H1 (cell line): ENCODE measurements at regions not wholly inside any gene's neighbourhood (a gene's known extent, or its start where the extent isn't known, plus 50 kb on each side); places are given as distances from the start of the nearest gene placed in this dataset.

Experiments
- CTCF ChIA-PET: fragments of 300-600 bp; sonication (Branson Sonifier 250); formaldehyde crosslinking; loops from one replicate; lab custom pipeline; 2021; ENCODE audit not compliant: partially characterized antibody; lab: Charles Lee
- POLR2A ChIA-PET: fragments of 300-600 bp; sonication (Branson Sonifier 250); formaldehyde crosslinking; loops from one replicate; lab custom pipeline; 2021; ENCODE audit warnings: inconsistent platforms; ENCODE audit not compliant: partially characterized antibody; lab: Charles Lee
- DNase-seq, 2 experiments: peaks; one replicate each; pipeline versions ENCODE4 v3.0.0 to v3.0.0-alpha.2; 2010 to 2022; ENCODE audit warnings: low spot score in 2 of 2, low read depth in 1 of 2, mixed read lengths in 1 of 2
- FAIRE-seq: peaks from 2 replicates; lab custom pipeline; 2011; peaks lifted over from hg19 to GRCh38; lab: Jason Lieb, UNC
- H2AFZ ChIP-seq: 2 replicates; pipeline ENCODE4 v1.8.1; 2012; ENCODE audit warnings: low read length, inconsistent platforms
- H2AK5ac ChIP-seq: 2 replicates; pipeline ENCODE4 v1.6.1; 2013; ENCODE audit warnings: low read depth, low read length
- H2BK120ac ChIP-seq: replicated peaks from 2 replicates; pipeline ENCODE3; 2013; ENCODE audit warnings: low read depth, low read length, inconsistent platforms
- H2BK12ac ChIP-seq: 2 replicates; pipeline ENCODE4 v1.6.1; 2013; ENCODE audit warnings: low read depth, low read length
- H2BK15ac ChIP-seq: 2 replicates; pipeline ENCODE4 v1.6.1; 2013; ENCODE audit warnings: low read length
- H2BK20ac ChIP-seq: 2 replicates; pipeline ENCODE4 v1.6.1; 2013; ENCODE audit warnings: low read length
- H2BK5ac ChIP-seq: 2 replicates; pipeline ENCODE4 v1.6.1; 2013; ENCODE audit warnings: low read depth, low read length
- H3K14ac ChIP-seq: 2 replicates; pipeline ENCODE4 v1.6.1; 2013; ENCODE audit warnings: inconsistent platforms; ENCODE audit not compliant: insufficient read length
- H3K18ac ChIP-seq: 2 replicates; pipeline ENCODE4 v1.6.1; 2013; ENCODE audit warnings: low read length; ENCODE audit errors: extremely low read depth
- H3K23ac ChIP-seq: 2 replicates; pipeline ENCODE4 v1.6.1; 2013; ENCODE audit warnings: inconsistent platforms; ENCODE audit not compliant: insufficient read length
- H3K23me2 ChIP-seq: 2 replicates; pipeline ENCODE4 v1.6.1; 2013; ENCODE audit warnings: low read depth, low read length
- H3K27ac ChIP-seq: 2 replicates; pipeline ENCODE4 v1.6.1; 2011; ENCODE audit warnings: low read depth, low read length, inconsistent platforms
- H3K27me3 ChIP-seq, 4 experiments: replicated peaks in 1 of 4; 1 replicate in 1 of 4; 2 replicates in 3 of 4; pipeline versions ENCODE4 v1.6.1 to v1.8.1; 2011 to 2013; ENCODE audit warnings: low read length in 3 of 4, mild to moderate bottlenecking in 3 of 4, inconsistent platforms in 2 of 4, mixed read lengths in 2 of 4, moderate library complexity in 1 of 4; ENCODE audit not compliant: control insufficient read depth in 3 of 4, insufficient read depth in 3 of 4; ENCODE audit errors: extremely low read depth in 1 of 4
- H3K36me3 ChIP-seq, 4 experiments: 2 replicates each; pipeline versions ENCODE4 v1.6.1 to v1.8.1; 2011 to 2013; ENCODE audit warnings: mild to moderate bottlenecking in 4 of 4, low read length in 3 of 4, moderate library complexity in 2 of 4, control low read depth in 1 of 4, inconsistent platforms in 1 of 4; ENCODE audit not compliant: insufficient read depth in 4 of 4, control insufficient read depth in 2 of 4
- H3K4ac ChIP-seq: replicated peaks from 2 replicates; pipeline ENCODE3; 2013; ENCODE audit warnings: low read length, low read depth, mixed read lengths, inconsistent platforms; ENCODE audit not compliant: insufficient read length
- H3K4me1 ChIP-seq, 4 experiments: replicated peaks in 1 of 4; 1 replicate in 1 of 4; 2 replicates in 3 of 4; pipeline versions ENCODE4 v1.6.1 to v1.8.1; 2011 to 2013; ENCODE audit warnings: low read length in 3 of 4, inconsistent platforms in 2 of 4, mixed read lengths in 1 of 4; ENCODE audit not compliant: insufficient read depth in 4 of 4, control insufficient read depth in 3 of 4
- H3K4me2 ChIP-seq, 2 experiments: 2 replicates each; pipeline versions ENCODE4 v1.6.1 to v1.8.1; 2011 to 2013; ENCODE audit warnings: low read depth in 2 of 2, low read length in 2 of 2, control low read depth in 1 of 2, inconsistent platforms in 1 of 2, mild to moderate bottlenecking in 1 of 2; ENCODE audit not compliant: insufficient read depth in 1 of 2
- H3K4me3 ChIP-seq, 4 experiments: fragments of 200-600, 300-600 bp in 1 of 4; sonication (generic), shearing (Covaris generic), sonication (Bioruptor Twin) in 1 of 4; 2 replicates each; pipeline versions ENCODE4 v1.5.1 to v1.8.1; 2011 to 2016; ENCODE audit warnings: low read length in 4 of 4, low read depth in 3 of 4, control low read depth in 2 of 4, inconsistent platforms in 2 of 4, mild to moderate bottlenecking in 2 of 4, mixed read lengths in 1 of 4, moderate library complexity in 1 of 4; ENCODE audit not compliant: insufficient read depth in 2 of 4; ENCODE audit errors: extremely low read depth in 1 of 4
- H3K56ac ChIP-seq: replicated peaks from 2 replicates; pipeline ENCODE3; 2013; ENCODE audit warnings: low read depth, mild to moderate bottlenecking, mixed read lengths, low read length, inconsistent platforms; ENCODE audit not compliant: insufficient read length
- H3K79me1 ChIP-seq: 2 replicates; pipeline ENCODE4 v1.6.1; 2013; ENCODE audit warnings: low read depth, low read length, control low read depth
- H3K79me2 ChIP-seq, 2 experiments: 2 replicates each; pipeline versions ENCODE4 v1.6.1 to v1.8.1; 2012 to 2013; ENCODE audit warnings: low read length in 2 of 2, mild to moderate bottlenecking in 2 of 2, inconsistent platforms in 1 of 2; ENCODE audit not compliant: insufficient read depth in 2 of 2, control insufficient read depth in 1 of 2
- H3K9ac ChIP-seq, 4 experiments: replicated peaks in 1 of 4; 1 replicate in 1 of 4; 2 replicates in 3 of 4; pipeline versions ENCODE4 v1.6.1 to v1.8.1; 2011 to 2013; ENCODE audit warnings: low read depth in 3 of 4, low read length in 3 of 4, control low read depth in 2 of 4, mild to moderate bottlenecking in 2 of 4, moderate library complexity in 2 of 4, inconsistent platforms in 1 of 4; ENCODE audit errors: extremely low read depth in 1 of 4
- H3K9me3 ChIP-seq, 2 experiments: 2 replicates each; pipeline versions ENCODE4 v1.6.1 to v1.8.1; 2012 to 2013; ENCODE audit warnings: mild to moderate bottlenecking in 2 of 2, moderate library complexity in 2 of 2, control low read depth in 1 of 2, inconsistent platforms in 1 of 2, low read depth in 1 of 2, low read length in 1 of 2, mixed read lengths in 1 of 2; ENCODE audit not compliant: insufficient read depth in 2 of 2
- H4K20me1 ChIP-seq, 2 experiments: replicated peaks in 1 of 2; 2 replicates each; pipeline versions ENCODE3 to v1.8.1; 2011 to 2013; ENCODE audit warnings: inconsistent platforms in 2 of 2, low read length in 2 of 2, mild to moderate bottlenecking in 1 of 2; ENCODE audit not compliant: insufficient read depth in 2 of 2, control insufficient read depth in 1 of 2
- H4K5ac ChIP-seq: 2 replicates; pipeline ENCODE4 v1.6.1; 2013; ENCODE audit warnings: low read length, low read depth, mixed read lengths, inconsistent platforms; ENCODE audit not compliant: insufficient read length
- H4K8ac ChIP-seq: 2 replicates; pipeline ENCODE4 v1.8.0; 2013; ENCODE audit warnings: mild to moderate bottlenecking, moderate library complexity, low read length, inconsistent platforms; ENCODE audit not compliant: insufficient read depth; ENCODE audit errors: extremely low read depth
- H4K91ac ChIP-seq: replicated peaks from 2 replicates; pipeline ENCODE3; 2013; ENCODE audit warnings: low read length, mixed read lengths, inconsistent platforms; ENCODE audit not compliant: insufficient read length
- CHD2 ChIP-seq: IDR thresholded peaks from 2 replicates; pipeline ENCODE4 v1.6.1; 2012; ENCODE audit warnings: low read length, improper control_type of control experiment
- EGR1 ChIP-seq: IDR thresholded peaks from 2 replicates; pipeline ENCODE4 v1.6.1; 2011; ENCODE audit warnings: low read depth, low read length, borderline replicate concordance
- KDM1A ChIP-seq: fragments of 200-600, 300-600 bp; sonication (generic); IDR thresholded peaks from 2 replicates; pipeline ENCODE4 v1.7.1; 2016; ENCODE audit warnings: mild to moderate bottlenecking, low read length, borderline replicate concordance
- KDM4A ChIP-seq: IDR thresholded peaks from one replicate; pipeline ENCODE4 v1.7.1; 2012; ENCODE audit warnings: low read depth, mild to moderate bottlenecking, moderate library complexity, low read length, inconsistent platforms; ENCODE audit not compliant: severe bottlenecking
- KDM5A ChIP-seq: fragments of 200-600 bp; IDR thresholded peaks from 2 replicates; pipeline ENCODE4 v1.7.1; 2012; ENCODE audit warnings: mild to moderate bottlenecking, low read length, inconsistent platforms, mixed read lengths
- POLR2A ChIP-seq, 2 experiments: IDR thresholded peaks; 1 replicate in 1 of 2; 2 replicates in 1 of 2; pipeline ENCODE4 v1.6.1; 2011; ENCODE audit warnings: low read depth in 2 of 2, low read length in 2 of 2, mild to moderate bottlenecking in 2 of 2; ENCODE audit errors: control extremely low read depth in 1 of 2
- RNF2 ChIP-seq: fragments of 200-900, 300-1000 bp; sonication (generic); IDR thresholded peaks from 2 replicates; pipeline ENCODE4 v1.7.1; 2016; ENCODE audit warnings: borderline replicate concordance, low read depth, mild to moderate bottlenecking, antibody characterized with exemption, low read length; ENCODE audit not compliant: poor library complexity, severe bottlenecking; ENCODE audit errors: missing control alignments
- RXRA ChIP-seq: IDR thresholded peaks from 2 replicates; pipeline ENCODE4 v1.6.1; 2011; ENCODE audit warnings: low read depth, mild to moderate bottlenecking, low read length, moderate library complexity; ENCODE audit not compliant: insufficient read depth
- SAP30 ChIP-seq: fragments of 300-600 bp; sonication (generic); IDR thresholded peaks from 2 replicates; pipeline ENCODE4 v1.7.1; 2012; ENCODE audit warnings: low read length, moderate library complexity, mild to moderate bottlenecking, inconsistent platforms; ENCODE audit not compliant: insufficient read depth, insufficient replicate concordance
- TEAD4 ChIP-seq: IDR thresholded peaks from 2 replicates; pipeline ENCODE4 v1.6.1; 2012; ENCODE audit warnings: low read depth, low read length, inconsistent platforms, mixed read lengths
- ZNF274 ChIP-seq: IDR thresholded peaks from 2 replicates; pipeline ENCODE4 v1.7.0; 2012; ENCODE audit warnings: low read length, borderline replicate concordance; ENCODE audit errors: extremely low read depth
- WGBS, 2 experiments: shearing (Covaris generic) in 1 of 2; methylation state at CpG; one replicate each; pipeline versions ENCODE4 v1.1.6 to v1.1.7; 2013 to 2015; ENCODE audit warnings: low lambda C conversion rate in 2 of 2, mixed read lengths in 2 of 2, inconsistent platforms in 1 of 2, low coverage in 1 of 2, missing lambda C conversion rate in 1 of 2; ENCODE audit not compliant: insufficient replicate concordance in 2 of 2, insufficient coverage in 1 of 2, insufficient read length in 1 of 2; ENCODE audit errors: extremely low coverage in 1 of 2, missing lambda C conversion rate in 1 of 2; 5-methylcytosine and 5-hydroxymethylcytosine counted together

GRCh38 chr2:125371867-125372266 is 1284.1 kb upstream of the GYPC start (continued):
- TF ChIP-seq TEAD4: no peak

GRCh38 chr2:125373293-125373692 is 1282.7 kb upstream of the GYPC start:
- Histone ChIP-seq H3K9me3 (no peaks in the 10 kb centered on the region), H3K36me3 (no peaks in the 10 kb centered on the region), H2AK5ac (no peak overlapping the region), H3K79me2 (no peaks in the 10 kb centered on the region), H3K9ac (no peak overlapping the region), H4K5ac (no peak overlapping the region), H2AFZ (no peak overlapping the region), H3K4ac (no peak overlapping the region), H3K27ac (no peak overlapping the region), H3K23ac (no peak overlapping the region), H3K4me3 (no peak overlapping the region), H3K56ac (no peak overlapping the region), H2BK12ac (no peak overlapping the region), H2BK20ac (no peak overlapping the region), H4K8ac (no peak overlapping the region), H3K18ac (no peak overlapping the region), H3K4me1 (no peaks in the 10 kb centered on the region), H4K91ac (no peak overlapping the region), H3K23me2 (no peaks in the 10 kb centered on the region), H2BK5ac (no peak overlapping the region), H3K4me2 (no peak overlapping the region), H4K20me1 (no peaks in the 10 kb centered on the region), H3K27me3 (no peaks in the 10 kb centered on the region), H3K14ac (no peak overlapping the region), H2BK120ac (no peak overlapping the region), H2BK15ac (no peak overlapping the region), H3K79me1 (no peaks in the 10 kb centered on the region)
- no peak for FAIRE-seq
- ChIA-PET POLR2A (no interaction called here), CTCF (no interaction called here)
- no peak for DNase-seq
- 94% methylated on average over 1 of the region's 1 CpG; no CpG with 5 or more reads in 1 of the 2 experiments for WGBS, 2 experiments
- TF ChIP-seq CHD2 (no peak), KDM4A (no peak), RXRA (no peak), ZNF274 (no peak), POLR2A (IDR thresholded peaks at IDR 0.05; ENCODE audit: control extremely low read depth in 1 of 2, low read depth in 2 of 2, low read length in 2 of 2) (no peak), RNF2 (no peak), KDM1A (no peak), SAP30 (no peak), KDM5A (no peak), EGR1 (no peak)
